ENCODE measurements at regions not wholly inside any gene's neighbourhood (a gene's known extent, or its start where the extent isn't known, plus 50 kb on each side); places are given as distances from the start of the nearest gene placed in this dataset.

DNA sequence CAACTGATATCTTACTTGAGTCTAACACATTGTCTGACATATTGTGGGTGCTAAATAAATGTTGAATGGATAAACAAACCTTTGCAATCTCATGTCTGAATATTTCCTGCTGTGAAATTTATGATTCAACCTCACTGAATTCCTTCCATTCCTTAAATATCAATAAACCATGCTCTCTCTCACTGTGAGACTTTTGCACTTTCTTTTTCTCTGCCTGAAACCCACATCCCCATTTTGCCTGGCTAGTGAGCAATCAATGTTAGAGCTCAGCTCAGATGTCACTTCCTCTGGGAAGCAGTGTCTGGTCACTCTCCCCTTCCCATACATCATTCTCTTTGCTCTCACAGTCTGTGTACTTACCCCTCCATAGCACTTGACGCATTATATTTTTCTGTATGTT, 383.7 kb upstream of the TRPC7 start (continued):
- TF ChIP-seq CTCF (IDR thresholded peaks at IDR 0.05) = no peak
- no peak for TF ChIP-seq RXRA (IDR thresholded peaks at IDR 0.05; ENCODE audit: borderline replicate concordance, low read depth)
- TF ChIP-seq RCOR1 (IDR thresholded peaks at IDR 0.05; ENCODE audit: low read length) = no peak

DNA sequence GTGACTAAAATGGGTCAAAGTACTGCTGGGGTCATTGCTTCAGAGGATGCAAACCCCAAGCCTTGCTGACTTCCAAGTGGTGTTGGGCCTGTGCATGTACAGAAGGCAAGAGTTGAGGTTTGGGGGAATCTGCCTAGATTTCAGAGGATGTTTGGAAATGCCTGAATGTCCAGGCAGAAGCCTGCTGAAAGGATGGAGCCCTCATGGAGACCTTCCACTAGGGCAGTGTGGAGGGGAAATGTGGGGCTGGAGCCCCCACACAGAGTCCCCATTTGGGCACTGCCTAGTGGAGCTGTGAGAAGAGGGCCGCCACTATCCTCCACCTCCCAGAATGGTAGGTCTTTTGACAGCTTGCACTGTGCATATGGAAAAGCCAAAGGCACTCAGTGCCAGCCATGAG, 377.7 kb upstream of the TRPC7 start:
- H3K4me2 ChIP-seq = no peak overlapping the region
- H3K4me3 ChIP-seq (ENCODE audit: low read depth in 2 of 2, low read length in 1 of 2) = no peak overlapping the region
- H3K4me1 ChIP-seq (ENCODE audit: control insufficient read depth in 1 of 2, insufficient read depth in 2 of 2, low read depth in 1 of 2, low read length in 1 of 2) = no peaks in the 10 kb centered on the region
- H3K9me2 ChIP-seq = no peaks in the 10 kb centered on the region
- H2AFZ ChIP-seq (ENCODE audit: low read depth) = no peak overlapping the region
- H4K20me1 ChIP-seq (ENCODE audit: insufficient read depth) = no peaks in the 10 kb centered on the region
- no peaks in the 10 kb centered on the region for H3K27me3 ChIP-seq (ENCODE audit: insufficient read depth)
- no peaks in the 10 kb centered on the region for H3K36me3 ChIP-seq (replicated peaks in 1 of 2; ENCODE audit: control insufficient read depth in 1 of 2, insufficient read depth in 2 of 2, low read length in 1 of 2)
- POLR2A ChIA-PET = no interaction called here
- H3K9me3 ChIP-seq = no peaks in the 10 kb centered on the region
- no peak overlapping the region for H3K9ac ChIP-seq
- CTCF ChIA-PET = no interaction called here
- no peaks in the 10 kb centered on the region for H3K79me2 ChIP-seq (ENCODE audit: insufficient read depth)
- DNase-seq = no peak
- no peak overlapping the region for H3K27ac ChIP-seq (ENCODE audit: low read depth in 2 of 2, low read length in 1 of 2)
- TF ChIP-seq CHD2 (IDR thresholded peaks at IDR 0.05; ENCODE audit: low read length, partially characterized antibody) (no peak), FOXJ3 (CRISPR knock-in tag; IDR thresholded peaks at IDR 0.05) (no peak), TEAD4 (IDR thresholded peaks at IDR 0.05; ENCODE audit: borderline replicate concordance, insufficient read depth) (no peak), REST (IDR thresholded peaks at IDR 0.05; ENCODE audit: low read depth, low read length) (no peak), RFX5 (IDR thresholded peaks at IDR 0.05; ENCODE audit: low read length) (no peak), EP300 (IDR thresholded peaks at IDR 0.05; ENCODE audit: borderline replicate concordance in 1 of 2, low read depth in 1 of 2, low read length in 1 of 2) (no peak), EZH2phosphoT487 (IDR thresholded peaks at IDR 0.05; ENCODE audit: borderline replicate concordance, low read depth) (no peak), USF1 (IDR thresholded peaks at IDR 0.05; ENCODE audit: borderline replicate concordance, low read depth) (no peak), PBX3 (IDR thresholded peaks at IDR 0.05) (no peak), FOSL2 (IDR thresholded peaks at IDR 0.05; ENCODE audit: borderline replicate concordance, low read depth) (no peak), YY1 (IDR thresholded peaks at IDR 0.05; ENCODE audit: low read depth) (no peak), RXRA (IDR thresholded peaks at IDR 0.05; ENCODE audit: borderline replicate concordance, low read depth) (no peak), GABPA (IDR thresholded peaks at IDR 0.05; ENCODE audit: low read depth) (no peak), TAF1 (IDR thresholded peaks at IDR 0.05; ENCODE audit: borderline replicate concordance, low read depth, low read length) (no peak), ELF1 (IDR thresholded peaks at IDR 0.05) (no peak), POLR2AphosphoS5 (IDR thresholded peaks at IDR 0.05; ENCODE audit: low read depth, low read length) (no peak), RCOR1 (IDR thresholded peaks at IDR 0.05; ENCODE audit: low read length) (no peak), JUND (IDR thresholded peaks at IDR 0.05) (no peak)
- TF ChIP-seq, protein P1, sequence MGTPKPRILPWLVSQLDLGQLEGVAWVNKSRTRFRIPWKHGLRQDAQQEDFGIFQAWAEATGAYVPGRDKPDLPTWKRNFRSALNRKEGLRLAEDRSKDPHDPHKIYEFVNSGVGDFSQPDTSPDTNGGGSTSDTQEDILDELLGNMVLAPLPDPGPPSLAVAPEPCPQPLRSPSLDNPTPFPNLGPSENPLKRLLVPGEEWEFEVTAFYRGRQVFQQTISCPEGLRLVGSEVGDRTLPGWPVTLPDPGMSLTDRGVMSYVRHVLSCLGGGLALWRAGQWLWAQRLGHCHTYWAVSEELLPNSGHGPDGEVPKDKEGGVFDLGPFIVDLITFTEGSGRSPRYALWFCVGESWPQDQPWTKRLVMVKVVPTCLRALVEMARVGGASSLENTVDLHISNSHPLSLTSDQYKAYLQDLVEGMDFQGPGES (IDR thresholded peaks at IDR 0.05; ENCODE audit: low read depth, low read length) = no peak
- WGBS (ENCODE audit: low lambda C conversion rate) = 33% methylated on average over 1 of the region's 1 CpG
- H3F3A ChIP-seq (replicated peaks; ENCODE audit: insufficient read depth) = no peaks in the 10 kb centered on the region

Data from SK-N-SH (cell line).